CD14-positive monocyte (primary cell): ENCODE measurements at regions not wholly inside any gene's neighbourhood (a gene's known extent, or its start where the extent isn't known, plus 50 kb on each side); places are given as distances from the start of the nearest gene placed in this dataset.

ENCODE experiments used
- DNase-seq, 3 donors: peaks; one replicate each; pipeline ENCODE4 v3.0.0-alpha.2; 2011 to 2022
- H2AFZ ChIP-seq: 2 replicates; pipeline ENCODE4 v1.6.0; 2012; ENCODE audit warnings: mild to moderate bottlenecking, low read depth, low read length, inconsistent platforms; ENCODE audit not compliant: insufficient read depth, poor library complexity, severe bottlenecking
- H3K27ac ChIP-seq, 2 donors: 1 replicate in 1 of 2; 2 replicates in 1 of 2; pipeline ENCODE4 v1.5.1; 2012 to 2013; ENCODE audit warnings: low read length in 2 of 2, control low read depth in 1 of 2, inconsistent platforms in 1 of 2, low read depth in 1 of 2, mild to moderate bottlenecking in 1 of 2
- H3K27me3 ChIP-seq, 2 donors: one replicate each; pipeline versions ENCODE4 v1.6.0 to v1.6.1; 2011 to 2013; ENCODE audit warnings: low read length in 2 of 2; ENCODE audit not compliant: control insufficient read depth in 2 of 2, insufficient read depth in 2 of 2
- H3K36me3 ChIP-seq, 2 donors: replicated peaks in 1 of 2; 1 replicate in 1 of 2; 2 replicates in 1 of 2; pipeline versions ENCODE4 v1.5.1 to v1.6.1; 2012 to 2013; ENCODE audit warnings: low read length in 2 of 2, control low read depth in 1 of 2, inconsistent platforms in 1 of 2, mild to moderate bottlenecking in 1 of 2; ENCODE audit not compliant: insufficient read depth in 2 of 2, control insufficient read depth in 1 of 2
- H3K4me1 ChIP-seq, 2 donors: 1 replicate in 1 of 2; 2 replicates in 1 of 2; pipeline versions ENCODE4 v1.5.1 to v1.6.1; 2012 to 2013; ENCODE audit warnings: low read length in 2 of 2, control low read depth in 1 of 2, inconsistent platforms in 1 of 2, mild to moderate bottlenecking in 1 of 2, moderate library complexity in 1 of 2; ENCODE audit not compliant: insufficient read depth in 2 of 2, control insufficient read depth in 1 of 2
- H3K4me2 ChIP-seq: replicated peaks from 2 replicates; pipeline ENCODE3; 2012; ENCODE audit warnings: low read length, moderate library complexity, mild to moderate bottlenecking; ENCODE audit not compliant: poor library complexity, severe bottlenecking; ENCODE audit errors: extremely low read depth
- H3K4me3 ChIP-seq, 3 experiments: fragments of 200-600 bp in 1 of 3; sonication (generic) in 1 of 3; replicated peaks in 1 of 3; 1 replicate in 2 of 3; 2 replicates in 1 of 3; pipeline ENCODE4 v1.5.1; 2011 to 2013; ENCODE audit warnings: low read length in 3 of 3, mild to moderate bottlenecking in 3 of 3, control low read depth in 2 of 3, low read depth in 2 of 3, inconsistent platforms in 1 of 3, moderate library complexity in 1 of 3
- H3K79me2 ChIP-seq: 2 replicates; pipeline ENCODE4 v1.6.0; 2012; ENCODE audit warnings: mild to moderate bottlenecking, control low read depth, inconsistent platforms, low read length, moderate library complexity; ENCODE audit not compliant: insufficient read depth
- H3K9ac ChIP-seq: 2 replicates; pipeline ENCODE4 v1.6.0; 2017; ENCODE audit warnings: low read length, mild to moderate bottlenecking; ENCODE audit not compliant: insufficient read depth, poor library complexity, severe bottlenecking
- H3K9me3 ChIP-seq, 2 donors: replicated peaks in 1 of 2; 1 replicate in 1 of 2; 2 replicates in 1 of 2; pipeline versions ENCODE4 v1.5.1 to v1.6.1; 2012 to 2013; ENCODE audit warnings: low read length in 2 of 2, control low read depth in 1 of 2; ENCODE audit not compliant: control insufficient read depth in 1 of 2, insufficient read depth in 1 of 2
- H4K20me1 ChIP-seq: 2 replicates; pipeline ENCODE4 v1.6.0; 2012; ENCODE audit warnings: mild to moderate bottlenecking, low read length, control low read depth, moderate library complexity; ENCODE audit not compliant: insufficient read depth
- H3K27ac Mint-ChIP-seq, 7 donors: one replicate each; pipeline ENCODE4 v1.8.0; 2020; ENCODE audit warnings: mild to moderate bottlenecking in 7 of 7, mixed read lengths in 7 of 7, moderate library complexity in 6 of 7, inconsistent platforms in 2 of 7
- H3K27me3 Mint-ChIP-seq, 3 donors: one replicate each; pipeline ENCODE4 v1.8.0; 2021 to 2022; ENCODE audit warnings: low read depth in 3 of 3, mild to moderate bottlenecking in 3 of 3, mixed read lengths in 3 of 3, moderate library complexity in 3 of 3, inconsistent platforms in 1 of 3
- H3K36me3 Mint-ChIP-seq, 2 donors: one replicate each; pipeline ENCODE4 v1.8.0; 2020; ENCODE audit warnings: mixed read lengths in 2 of 2, inconsistent platforms in 1 of 2, mild to moderate bottlenecking in 1 of 2
- H3K4me1 Mint-ChIP-seq: one replicate; pipeline ENCODE4 v1.8.0; 2020; ENCODE audit warnings: mild to moderate bottlenecking, mixed read lengths
- H3K4me3 Mint-ChIP-seq, 2 donors: one replicate each; pipeline ENCODE4 v1.8.0; 2020; ENCODE audit warnings: mild to moderate bottlenecking in 2 of 2, mixed read lengths in 2 of 2, moderate library complexity in 1 of 2
- H3K9me3 Mint-ChIP-seq, 7 donors: one replicate each; pipeline ENCODE4 v1.8.0; 2020 to 2022; ENCODE audit warnings: mixed read lengths in 7 of 7, mild to moderate bottlenecking in 6 of 7, moderate library complexity in 6 of 7, inconsistent platforms in 2 of 7
- WGBS: methylation state at CpG from one replicate; pipeline ENCODE4 v1.1.5; 2013; ENCODE audit warnings: missing lambda C conversion rate; ENCODE audit not compliant: insufficient coverage; 5-methylcytosine and 5-hydroxymethylcytosine counted together
- intact Hi-C, 2 donors: fragments of 100-400 bp; cut with micrococcal nuclease; formaldehyde crosslinking; loops; one replicate each; pipeline versions ENCODE4 v1.15.0 to v1.15.1; 2023
- TF ChIP-seq, protein P1 (sequence below): fragments of 200-600 bp; IDR thresholded peaks from one replicate; pipeline ENCODE4 v1.8.0; 2022; ENCODE audit warnings: antibody characterized with exemption, mild to moderate bottlenecking

DNA sequence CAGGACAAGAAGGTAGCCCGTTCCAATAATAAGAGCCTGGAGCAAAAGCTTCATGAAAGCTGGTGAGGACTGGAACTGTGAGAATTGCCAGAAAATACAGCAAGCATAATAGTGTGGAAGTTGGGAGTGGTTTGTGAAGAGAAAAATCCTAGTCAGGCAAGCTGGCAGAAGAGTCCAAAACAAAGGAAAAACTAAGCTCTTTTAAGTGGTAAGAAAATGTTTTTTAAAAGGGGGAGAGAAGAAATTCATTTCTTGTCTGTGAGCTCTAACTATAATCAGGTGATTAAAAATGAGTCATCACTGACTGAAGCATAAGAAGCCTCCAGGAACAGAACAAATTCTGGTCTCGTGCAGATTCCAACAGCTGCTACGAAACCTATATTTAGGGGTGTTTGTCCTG lies 102.6 kb downstream of the CAAP1 start:
- WGBS, result no CpG with 5 or more reads among the region's 3 CpGs
- TF ChIP-seq, protein P1, sequence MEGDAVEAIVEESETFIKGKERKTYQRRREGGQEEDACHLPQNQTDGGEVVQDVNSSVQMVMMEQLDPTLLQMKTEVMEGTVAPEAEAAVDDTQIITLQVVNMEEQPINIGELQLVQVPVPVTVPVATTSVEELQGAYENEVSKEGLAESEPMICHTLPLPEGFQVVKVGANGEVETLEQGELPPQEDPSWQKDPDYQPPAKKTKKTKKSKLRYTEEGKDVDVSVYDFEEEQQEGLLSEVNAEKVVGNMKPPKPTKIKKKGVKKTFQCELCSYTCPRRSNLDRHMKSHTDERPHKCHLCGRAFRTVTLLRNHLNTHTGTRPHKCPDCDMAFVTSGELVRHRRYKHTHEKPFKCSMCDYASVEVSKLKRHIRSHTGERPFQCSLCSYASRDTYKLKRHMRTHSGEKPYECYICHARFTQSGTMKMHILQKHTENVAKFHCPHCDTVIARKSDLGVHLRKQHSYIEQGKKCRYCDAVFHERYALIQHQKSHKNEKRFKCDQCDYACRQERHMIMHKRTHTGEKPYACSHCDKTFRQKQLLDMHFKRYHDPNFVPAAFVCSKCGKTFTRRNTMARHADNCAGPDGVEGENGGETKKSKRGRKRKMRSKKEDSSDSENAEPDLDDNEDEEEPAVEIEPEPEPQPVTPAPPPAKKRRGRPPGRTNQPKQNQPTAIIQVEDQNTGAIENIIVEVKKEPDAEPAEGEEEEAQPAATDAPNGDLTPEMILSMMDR, result no peak

DNA sequence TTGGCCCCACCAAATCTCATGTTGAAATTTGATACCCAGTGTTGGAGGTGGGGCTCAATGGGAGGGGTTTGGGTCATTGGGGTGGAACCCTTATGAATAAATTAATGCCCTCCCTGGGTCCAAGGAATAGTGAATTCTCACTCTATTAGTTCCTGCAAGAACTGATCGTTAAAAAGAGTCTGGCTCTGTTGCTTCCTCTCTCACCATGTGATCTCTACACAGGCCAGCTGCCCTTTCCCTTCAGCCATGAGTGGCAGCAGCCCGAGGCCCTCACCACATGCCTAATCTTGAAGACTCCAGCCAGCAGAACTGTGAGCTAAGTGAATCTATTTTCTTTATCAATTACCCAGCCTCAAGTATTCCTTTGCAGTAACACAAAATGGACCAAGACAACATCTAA lies 106.0 kb downstream of the CAAP1 start:
- Histone ChIP-seq H3K4me3 (no peak overlapping the region), H3K4me1 (no peaks in the 10 kb centered on the region), H3K9ac (no peak overlapping the region), H4K20me1 (no peaks in the 10 kb centered on the region), H3K4me2 (no peak overlapping the region), H3K36me3 (no peaks in the 10 kb centered on the region), H3K79me2 (no peaks in the 10 kb centered on the region), H2AFZ (no peak overlapping the region), H3K27ac (no peak overlapping the region), H3K9me3 (no peaks in the 10 kb centered on the region), H3K27me3 (no peaks in the 10 kb centered on the region)
- Mint-ChIP-seq H3K27me3 (peaks cover 0 to 3% (median 1%) of the 10 kb centered on the region in 3 donors), H3K4me1 (no peaks in the 10 kb centered on the region), H3K4me3 (no peak overlapping the region), H3K36me3 (no peaks in the 10 kb centered on the region), H3K27ac (peak overlapping the region in 2 of 7 donors; percentile 14 to 50), H3K9me3 (peaks cover 0 to 3% (median 2%) of the 10 kb centered on the region in 7 donors)
- no peak for DNase-seq
- intact Hi-C loops, result no loop called here
- TF ChIP-seq, protein P1, result no peak
- 62% methylated on average over 2 of the region's 2 CpGs for WGBS

More for the DNA sequence above, 102.6 kb downstream of the CAAP1 start:
- no peak for DNase-seq
- H3K9me3 ChIP-seq, result no peaks in the 10 kb centered on the region
- intact Hi-C loops, result no loop called here
- H3K4me3 ChIP-seq, result no peak overlapping the region
- no peak overlapping the region for H2AFZ ChIP-seq
- no peaks in the 10 kb centered on the region for H3K36me3 ChIP-seq
- H3K4me2 ChIP-seq, result no peak overlapping the region
- H3K27me3 ChIP-seq, result no peaks in the 10 kb centered on the region
- H3K9ac ChIP-seq, result no peak overlapping the region
- Mint-ChIP-seq H3K27ac (no peak overlapping the region), H3K27me3 (peaks cover 1 to 4% (median 2%) of the 10 kb centered on the region in 3 donors), H3K4me1 (no peaks in the 10 kb centered on the region), H3K9me3 (peaks cover 0 to 6% (median 4%) of the 10 kb centered on the region in 7 donors), H3K4me3 (no peak overlapping the region), H3K36me3 (no peaks in the 10 kb centered on the region)
- no peaks in the 10 kb centered on the region for H3K4me1 ChIP-seq
- H3K79me2 ChIP-seq, result no peaks in the 10 kb centered on the region
- no peak overlapping the region for H3K27ac ChIP-seq
- H4K20me1 ChIP-seq, result no peaks in the 10 kb centered on the region
